ENCODE measurements at regions not wholly inside any gene's neighbourhood (a gene's known extent, or its start where the extent isn't known, plus 50 kb on each side); places are given as distances from the start of the nearest gene placed in this dataset.

DNA sequence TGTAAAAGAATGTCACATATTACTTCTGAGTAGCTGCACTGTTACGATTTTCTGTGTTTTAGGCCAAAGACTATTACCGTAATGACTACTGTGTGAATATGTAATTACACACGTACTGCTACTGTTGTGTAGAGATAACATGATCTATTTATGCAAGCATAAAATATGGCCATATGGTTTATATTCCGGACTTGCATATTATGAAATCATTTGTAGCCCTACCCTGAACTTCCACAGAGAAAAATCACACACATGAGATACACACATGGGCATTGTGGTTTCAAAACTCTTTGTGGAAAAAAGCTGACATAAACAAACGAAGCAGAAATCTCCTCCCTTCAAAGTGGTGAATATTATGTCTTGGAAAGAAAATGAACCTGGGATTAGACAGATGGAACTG is 373.0 kb upstream of the ADAMTS5 start:
- TF ChIP-seq, protein P1, sequence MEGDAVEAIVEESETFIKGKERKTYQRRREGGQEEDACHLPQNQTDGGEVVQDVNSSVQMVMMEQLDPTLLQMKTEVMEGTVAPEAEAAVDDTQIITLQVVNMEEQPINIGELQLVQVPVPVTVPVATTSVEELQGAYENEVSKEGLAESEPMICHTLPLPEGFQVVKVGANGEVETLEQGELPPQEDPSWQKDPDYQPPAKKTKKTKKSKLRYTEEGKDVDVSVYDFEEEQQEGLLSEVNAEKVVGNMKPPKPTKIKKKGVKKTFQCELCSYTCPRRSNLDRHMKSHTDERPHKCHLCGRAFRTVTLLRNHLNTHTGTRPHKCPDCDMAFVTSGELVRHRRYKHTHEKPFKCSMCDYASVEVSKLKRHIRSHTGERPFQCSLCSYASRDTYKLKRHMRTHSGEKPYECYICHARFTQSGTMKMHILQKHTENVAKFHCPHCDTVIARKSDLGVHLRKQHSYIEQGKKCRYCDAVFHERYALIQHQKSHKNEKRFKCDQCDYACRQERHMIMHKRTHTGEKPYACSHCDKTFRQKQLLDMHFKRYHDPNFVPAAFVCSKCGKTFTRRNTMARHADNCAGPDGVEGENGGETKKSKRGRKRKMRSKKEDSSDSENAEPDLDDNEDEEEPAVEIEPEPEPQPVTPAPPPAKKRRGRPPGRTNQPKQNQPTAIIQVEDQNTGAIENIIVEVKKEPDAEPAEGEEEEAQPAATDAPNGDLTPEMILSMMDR (IDR thresholded peaks at IDR 0.05; ENCODE audit: low read depth, low read length), result no peak
- no peak for TF ChIP-seq POLR2A (IDR thresholded peaks at IDR 0.05; ENCODE audit: extremely low read depth, insufficient read length)
- TF ChIP-seq, protein P2, sequence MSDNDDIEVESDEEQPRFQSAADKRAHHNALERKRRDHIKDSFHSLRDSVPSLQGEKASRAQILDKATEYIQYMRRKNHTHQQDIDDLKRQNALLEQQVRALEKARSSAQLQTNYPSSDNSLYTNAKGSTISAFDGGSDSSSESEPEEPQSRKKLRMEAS (IDR thresholded peaks at IDR 0.05; ENCODE audit: low read depth, low read length), result no peak

Data from NB4 (cell line).